Stimulated activated naive CD4-positive, alpha-beta T cell treated with Interleukin-2 at 50 U/mL for 16 hours (primary cell): ENCODE measurements at regions not wholly inside any gene's neighbourhood (a gene's known extent, or its start where the extent isn't known, plus 50 kb on each side); places are given as distances from the start of the nearest gene placed in this dataset.

Experiments used
- DNase-seq: peaks from one replicate; lab custom pipeline; 2025; lab: John Stamatoyannopoulos, UW

DNA sequence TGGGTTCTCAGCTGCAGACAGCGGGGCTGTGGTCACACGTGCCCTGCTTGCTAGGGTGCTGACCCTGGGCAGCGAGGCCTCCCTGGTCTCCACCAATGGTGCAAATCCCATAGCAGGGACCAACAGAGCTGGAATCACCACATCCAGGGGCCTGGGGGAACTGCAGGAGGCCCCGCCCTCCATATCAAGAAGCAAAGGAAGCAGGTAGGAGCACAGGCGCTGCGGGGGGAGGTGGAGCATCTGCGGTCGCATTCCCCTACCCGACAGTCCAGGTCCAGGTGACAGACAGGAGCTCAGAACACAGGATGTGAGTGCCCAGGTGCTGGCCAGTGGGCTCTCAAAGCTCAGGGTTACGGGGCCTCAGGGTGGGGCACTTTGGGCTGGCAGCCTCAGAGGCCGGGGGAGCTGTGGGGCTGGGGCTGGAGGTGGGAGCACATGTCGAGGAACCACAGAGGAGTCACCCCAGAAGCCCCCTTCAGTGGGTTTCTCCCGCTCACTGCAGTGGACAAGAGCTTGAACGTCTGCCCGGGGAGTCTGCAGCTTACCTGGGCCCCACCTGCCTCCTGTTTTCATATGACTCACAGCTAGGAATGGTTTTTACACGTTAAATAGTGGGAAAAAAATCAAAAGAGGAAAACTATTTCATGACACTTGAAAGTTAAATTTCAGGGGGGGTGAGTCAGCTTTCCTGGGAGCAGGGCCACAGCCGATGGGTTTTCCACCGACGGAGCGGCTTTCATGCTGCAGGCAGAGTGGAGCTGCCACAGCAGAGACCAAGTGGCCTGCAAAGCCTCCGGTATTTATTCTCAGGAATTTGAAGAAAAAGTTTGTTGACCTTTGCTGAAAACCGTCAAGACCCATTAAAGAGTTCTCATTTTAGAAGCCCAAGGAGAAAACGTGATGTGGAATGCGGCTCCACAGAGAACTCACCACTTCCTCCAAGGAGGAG is 148.7 kb upstream of the PPP2R2D start:
- DNase-seq: no peak

DNA sequence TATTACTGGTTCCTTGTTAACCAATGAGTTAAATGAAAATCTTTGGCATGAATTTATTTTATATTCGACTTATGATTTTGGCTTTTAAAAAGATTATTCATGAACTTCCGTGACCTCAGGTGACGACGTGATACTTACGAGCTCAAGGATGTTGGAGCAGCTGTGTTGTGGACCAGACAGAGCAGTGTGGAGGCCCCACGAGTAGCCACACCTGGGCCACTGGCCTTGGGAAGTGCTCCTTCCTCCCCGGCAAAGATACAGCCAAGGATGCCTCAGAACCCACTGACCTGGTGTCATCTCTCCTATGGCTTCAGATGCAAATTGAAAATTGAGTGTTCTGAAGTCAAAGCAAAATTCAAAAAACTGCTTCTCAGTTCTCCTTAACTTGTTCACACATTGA is 147.5 kb upstream of the PPP2R2D start:
- DNase-seq: no peak

DNA sequence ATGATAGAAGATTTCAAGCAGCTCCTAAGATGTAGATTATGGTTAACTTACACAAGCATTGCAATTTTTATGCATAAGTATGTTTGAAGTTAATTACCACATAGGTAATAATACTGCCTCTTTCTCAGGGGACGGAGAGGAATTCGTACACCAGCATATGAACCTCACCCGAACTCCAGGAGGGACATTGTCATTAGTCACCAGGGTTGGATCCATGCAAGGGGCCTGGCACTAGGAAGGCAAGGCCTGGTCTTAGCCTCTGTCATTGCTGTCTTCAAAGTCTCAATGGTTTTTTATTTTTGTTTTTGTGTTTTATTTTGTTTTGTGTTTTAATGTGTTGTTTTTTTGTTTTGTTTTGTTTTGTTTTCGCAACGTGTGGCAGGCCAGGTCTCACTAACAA is 145.6 kb upstream of the PPP2R2D start:
- DNase-seq: no peak

DNA sequence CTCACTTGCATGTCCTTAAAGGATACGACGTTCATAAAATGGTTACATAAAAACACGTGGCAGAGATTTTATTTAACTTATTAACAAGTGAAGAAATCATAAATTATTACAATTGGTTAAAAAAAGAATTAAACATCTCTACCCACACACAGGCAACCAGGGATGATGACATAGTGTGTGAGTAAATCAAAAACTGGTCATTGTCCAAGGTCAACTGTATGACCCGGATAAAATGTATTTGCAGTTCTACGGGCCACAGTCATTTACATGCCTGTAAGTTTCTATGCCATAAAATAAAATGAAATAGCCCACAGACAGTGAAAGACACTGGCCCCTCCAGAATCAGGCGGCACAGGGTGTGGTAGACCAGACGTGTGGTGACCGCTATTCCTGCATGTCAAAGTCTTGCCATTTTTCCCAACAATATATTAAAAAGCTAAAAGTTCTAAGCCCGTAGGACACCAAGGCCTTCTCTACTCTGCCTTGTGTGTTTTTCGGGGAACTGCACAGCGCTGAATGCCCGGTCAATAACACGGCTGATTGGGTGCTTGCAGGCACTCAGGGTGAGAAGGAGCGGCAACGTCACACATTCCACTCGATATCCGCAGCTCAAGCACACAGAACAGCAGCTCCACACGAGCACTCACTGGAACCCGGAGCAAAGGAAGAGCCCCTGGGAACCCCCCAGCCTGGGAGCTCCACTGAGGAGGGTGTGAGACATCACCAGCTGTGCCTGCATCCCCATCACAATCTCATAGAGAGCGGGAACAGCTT is 143.3 kb upstream of the PPP2R2D start:
- no peak for DNase-seq

DNA sequence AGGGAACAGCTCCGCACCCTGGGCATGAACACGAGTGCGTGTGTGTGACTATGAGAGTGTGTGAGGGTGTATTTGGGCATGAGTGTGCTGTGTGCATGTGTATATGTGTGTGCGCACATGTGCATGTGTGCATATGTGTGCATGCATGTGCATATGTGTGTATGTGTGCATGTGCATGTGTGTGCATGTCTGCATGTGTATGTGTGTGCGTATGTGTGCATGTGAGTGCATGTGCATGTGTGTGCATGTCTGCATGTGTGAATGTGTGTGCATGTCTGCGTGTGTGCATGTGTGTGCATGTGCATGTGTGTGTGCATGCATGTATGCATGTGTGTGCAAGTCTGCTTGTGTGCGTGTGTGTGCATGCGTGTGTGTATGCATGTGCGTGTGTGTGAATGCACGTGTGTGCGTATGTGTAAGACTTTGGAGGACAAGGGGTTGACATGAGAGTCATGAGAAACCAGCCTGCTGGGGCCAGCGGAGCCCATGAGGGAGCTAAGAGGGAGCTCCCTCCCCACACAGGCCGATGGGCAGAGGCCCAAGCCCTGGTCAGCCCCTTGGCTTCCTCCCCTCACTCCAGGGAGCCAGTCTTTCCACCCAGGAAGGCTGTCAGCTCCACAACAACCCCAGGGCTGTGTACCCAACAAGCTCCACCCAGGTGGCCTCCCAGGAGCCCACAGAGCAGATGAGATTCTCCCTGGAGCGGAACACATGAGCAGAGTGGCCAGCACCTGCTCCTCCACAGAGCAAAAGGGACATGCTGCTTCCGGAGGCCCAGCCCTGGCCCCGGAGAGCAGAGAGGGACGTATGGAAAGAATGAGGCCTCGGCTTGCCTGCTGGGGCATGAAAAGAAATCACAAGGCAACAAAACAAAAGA is 142.5 kb upstream of the PPP2R2D start:
- no peak for DNase-seq

DNA sequence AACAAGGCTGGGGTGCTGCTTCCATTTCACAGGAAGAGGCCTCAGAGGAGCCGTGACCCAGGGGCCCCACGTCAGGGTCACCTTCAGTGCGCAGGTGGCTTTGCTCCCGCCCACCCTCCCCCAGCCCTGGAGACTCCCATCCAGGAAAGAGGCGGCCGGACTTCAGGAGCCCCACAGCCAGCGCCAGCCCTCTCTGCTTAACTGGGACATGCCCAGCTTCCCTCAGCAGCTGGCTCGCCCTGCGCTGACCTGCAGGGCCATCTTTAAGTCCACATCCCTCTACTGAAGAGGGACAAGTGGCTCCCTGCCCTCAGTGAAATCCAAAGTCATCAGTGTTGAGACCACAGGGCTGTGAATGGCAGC is 141.9 kb upstream of the PPP2R2D start:
- DNase-seq: no peak

DNA sequence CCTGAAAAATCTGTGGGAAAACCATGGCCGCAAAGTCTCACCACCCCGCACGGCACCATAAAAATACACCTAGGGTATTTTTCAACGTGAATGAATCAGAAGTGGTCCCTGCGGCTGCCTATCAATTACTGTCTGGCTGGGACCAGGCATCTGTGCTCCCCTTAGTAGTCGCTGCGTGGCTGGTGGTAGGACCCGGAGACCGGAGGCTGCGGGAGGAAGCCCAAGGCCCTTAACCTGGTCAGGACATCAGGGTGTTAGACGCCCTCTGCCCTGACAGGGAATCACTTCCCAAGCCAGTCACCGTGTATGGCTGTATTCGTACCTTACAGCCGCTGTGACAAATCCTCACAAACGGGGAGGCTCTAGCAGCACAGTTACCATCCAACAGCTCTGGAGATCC is 141.5 kb upstream of the PPP2R2D start:
- DNase-seq: no peak

DNA sequence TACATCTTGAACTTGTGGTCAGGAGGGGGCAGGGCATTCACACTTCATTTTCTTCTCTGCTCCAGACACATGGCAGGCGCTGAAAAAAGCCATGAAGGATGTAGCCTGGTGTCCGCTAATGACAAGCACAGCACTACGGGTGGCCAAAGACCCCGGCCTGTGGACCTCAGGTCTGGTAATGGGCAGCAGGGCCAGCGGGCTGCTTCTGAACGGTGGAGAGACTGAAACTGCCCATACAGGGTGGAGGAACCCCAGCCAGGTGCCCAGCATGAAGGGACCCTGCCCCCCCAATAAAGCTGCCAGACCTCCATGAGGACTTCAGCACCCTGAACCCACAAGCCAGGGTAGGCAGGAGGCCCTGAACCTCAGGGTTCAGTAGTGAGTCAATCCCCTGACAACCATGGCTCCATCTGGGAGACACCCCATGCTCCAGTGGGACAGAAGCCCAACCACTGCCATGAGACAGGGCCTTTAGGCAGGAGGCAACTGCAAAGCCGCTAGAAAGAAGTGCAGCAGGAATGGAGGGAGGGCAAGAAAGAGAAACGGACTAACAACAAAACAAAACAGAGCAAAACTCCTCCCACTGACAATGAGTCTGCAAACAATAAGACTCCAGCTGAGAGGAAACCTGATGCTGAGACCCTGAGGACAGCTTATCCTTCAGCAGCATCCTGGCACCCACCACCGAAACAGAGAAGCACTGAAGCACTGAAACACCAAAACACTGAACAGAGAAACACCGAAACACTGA is 140.2 kb upstream of the PPP2R2D start:
- DNase-seq: no peak

DNA sequence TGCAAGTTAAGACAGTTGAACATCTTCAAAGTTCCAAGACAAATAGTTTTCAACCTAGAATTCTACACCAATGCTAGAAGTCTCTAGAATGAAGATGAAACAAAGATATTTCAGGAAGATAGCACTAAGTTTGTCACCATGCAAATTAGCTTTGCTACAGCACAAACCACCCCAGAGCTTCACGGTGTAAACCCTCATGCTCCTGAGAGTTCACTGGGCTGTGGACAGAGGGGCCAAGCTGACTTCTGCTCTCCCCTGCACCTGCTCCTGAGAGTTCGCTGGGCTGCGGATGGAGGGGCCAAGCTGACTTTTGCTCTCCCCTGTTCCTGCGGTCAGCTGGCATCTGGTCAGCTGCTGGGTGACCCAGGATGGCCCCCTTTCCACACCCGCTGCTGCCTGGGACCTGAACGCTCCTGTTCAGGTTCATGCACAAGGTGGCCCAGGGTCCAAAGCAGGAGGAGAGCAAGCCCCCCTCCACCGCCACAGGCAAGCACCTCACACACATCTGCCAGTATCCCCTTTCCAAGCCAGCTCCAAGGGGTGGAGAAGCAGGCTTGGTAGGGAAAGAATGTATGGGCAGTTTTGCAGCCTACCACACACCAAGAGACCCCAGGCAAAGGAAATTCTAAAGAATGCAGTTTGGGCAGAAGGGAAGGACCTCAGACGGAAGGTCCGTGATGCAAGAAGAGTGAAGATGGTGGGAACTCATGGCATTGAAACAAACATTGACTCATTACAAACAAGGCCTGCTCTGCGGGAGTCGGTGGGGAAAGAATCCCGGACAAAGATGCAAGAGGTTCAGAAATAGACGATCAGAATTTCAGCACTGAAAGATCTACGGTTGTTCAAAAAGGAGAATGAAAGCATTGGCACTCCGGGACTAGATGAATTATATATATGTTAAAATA is 137.8 kb upstream of the PPP2R2D start:
- DNase-seq: no peak

DNA sequence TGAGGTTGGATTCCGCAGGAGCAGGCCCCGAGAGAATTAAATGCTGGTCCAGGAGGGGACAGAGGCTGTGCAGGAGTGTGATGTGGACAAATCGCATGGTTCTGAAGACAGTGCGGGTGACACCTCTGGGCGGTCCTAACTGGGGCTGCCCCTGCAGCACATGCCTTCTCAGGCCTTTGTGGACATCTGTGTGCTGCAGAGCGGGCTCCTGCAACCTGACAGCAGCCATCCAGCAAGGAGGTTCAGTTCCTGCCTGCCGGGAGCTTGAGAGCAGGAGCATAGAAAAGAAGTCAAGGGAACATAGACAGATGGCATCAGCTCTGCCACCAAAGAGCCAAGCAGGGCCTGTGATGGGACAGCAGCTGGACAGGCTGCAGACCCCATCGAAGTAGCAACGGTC is 135.9 kb upstream of the PPP2R2D start:
- no peak for DNase-seq

DNA sequence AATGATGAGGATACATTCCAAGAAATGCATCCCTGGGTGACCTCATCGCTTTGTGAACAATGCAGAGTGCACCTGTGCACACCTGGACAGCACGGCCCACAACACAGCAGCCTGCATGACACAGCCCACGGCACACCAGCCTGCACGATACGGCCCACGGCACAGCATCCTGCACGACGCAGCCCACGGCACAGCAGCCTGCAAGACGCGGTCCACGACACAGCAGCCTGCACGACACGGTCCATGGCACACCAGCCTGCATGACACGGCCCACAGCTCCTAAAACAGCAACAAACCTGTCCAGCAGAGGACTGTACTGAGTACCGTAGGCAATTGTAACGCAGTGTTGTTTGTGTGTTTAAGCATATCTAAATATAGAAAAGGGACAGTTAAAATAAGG is 134.7 kb upstream of the PPP2R2D start:
- DNase-seq: no peak

DNA sequence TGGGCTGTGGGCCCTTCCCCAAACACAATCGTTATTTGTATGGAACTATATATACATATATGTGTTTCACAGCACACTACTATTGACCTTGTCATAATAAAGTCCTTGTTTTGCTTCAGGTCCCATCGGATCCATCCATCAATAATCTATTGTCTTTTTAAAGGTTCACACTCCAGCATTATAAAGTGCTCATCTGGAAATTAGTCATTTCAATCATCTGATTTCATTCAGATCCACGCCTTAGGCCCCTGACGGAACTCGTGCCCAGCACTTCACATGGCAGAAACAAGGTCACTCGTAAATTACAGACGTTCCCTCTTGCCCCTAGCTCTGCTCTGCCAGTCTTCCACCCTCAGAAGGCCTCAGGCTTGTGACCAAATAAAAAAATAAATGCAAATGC is 133.1 kb upstream of the PPP2R2D start:
- DNase-seq: no peak

DNA sequence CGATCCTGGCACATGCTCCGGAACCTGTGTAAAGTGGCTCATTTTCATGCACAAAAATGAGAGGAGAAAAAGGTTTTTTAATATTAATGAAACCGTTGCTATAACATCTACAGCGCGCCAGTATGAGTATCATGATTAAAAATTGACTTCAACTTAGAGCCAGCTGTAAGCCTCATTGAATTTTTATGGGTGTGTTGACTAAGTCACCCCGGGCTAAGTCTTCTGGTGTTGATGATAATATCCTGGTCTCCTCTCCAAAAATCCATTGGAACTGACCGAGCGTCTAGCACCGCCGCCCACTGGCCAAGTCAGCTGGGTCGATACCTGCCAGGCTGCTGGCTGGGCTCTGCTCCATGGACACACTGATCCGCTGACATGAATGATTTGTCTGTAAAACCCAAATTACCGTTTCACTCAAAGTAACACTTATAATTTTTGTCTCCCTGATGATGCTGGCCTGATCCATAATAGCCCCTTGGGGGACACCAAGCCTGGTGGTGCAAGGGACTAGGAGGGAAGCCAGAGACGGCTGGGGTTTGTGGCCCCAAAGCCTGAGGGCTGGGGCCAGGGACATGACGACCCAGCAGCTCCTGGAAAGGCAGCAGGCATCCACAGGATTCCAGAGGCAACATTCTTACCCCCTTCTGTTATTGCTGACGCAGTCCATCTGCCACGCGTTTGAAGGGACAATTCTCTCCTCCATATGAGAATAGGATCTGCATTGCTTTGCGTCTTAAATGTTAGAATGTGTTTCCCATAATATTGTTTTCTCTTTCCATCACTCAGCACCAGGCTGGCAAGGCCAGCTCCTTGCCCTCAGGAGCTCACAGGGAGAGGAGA is 131.0 kb upstream of the PPP2R2D start:
- DNase-seq: no peak

DNA sequence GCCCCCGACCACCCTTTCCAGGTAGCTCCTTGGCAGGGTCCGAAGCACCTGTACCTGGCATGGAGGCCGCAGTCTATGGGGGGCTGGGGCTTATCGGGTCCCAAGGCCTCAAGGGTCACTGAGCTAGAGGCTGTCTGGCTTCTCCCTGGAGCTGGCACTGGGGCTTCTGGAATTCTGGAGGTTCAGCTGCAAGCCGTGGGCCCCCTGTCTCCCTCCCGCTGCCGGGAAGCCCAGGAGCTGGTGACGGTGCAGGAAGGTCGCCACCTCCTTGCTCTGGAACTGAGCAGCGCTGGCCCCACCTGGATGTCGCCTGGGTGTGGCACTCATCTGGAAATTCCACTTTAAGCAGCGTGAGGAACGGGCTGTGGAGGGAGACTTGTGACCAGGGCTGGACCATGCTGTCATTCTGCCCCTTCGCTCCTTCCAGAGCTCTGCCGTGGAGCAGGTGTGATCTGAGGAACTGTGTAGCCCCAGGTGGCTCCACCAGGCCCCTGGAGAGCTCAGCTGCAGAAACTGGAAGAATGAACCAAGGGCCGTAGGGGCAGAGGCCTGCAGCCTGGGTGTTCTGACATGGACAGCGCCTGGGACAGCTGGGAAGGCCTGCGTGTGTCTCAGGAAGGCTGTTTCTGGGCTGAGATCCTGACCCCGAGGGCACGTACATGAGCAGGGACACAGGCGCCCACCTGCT is 129.7 kb upstream of the PPP2R2D start:
- no peak for DNase-seq

DNA sequence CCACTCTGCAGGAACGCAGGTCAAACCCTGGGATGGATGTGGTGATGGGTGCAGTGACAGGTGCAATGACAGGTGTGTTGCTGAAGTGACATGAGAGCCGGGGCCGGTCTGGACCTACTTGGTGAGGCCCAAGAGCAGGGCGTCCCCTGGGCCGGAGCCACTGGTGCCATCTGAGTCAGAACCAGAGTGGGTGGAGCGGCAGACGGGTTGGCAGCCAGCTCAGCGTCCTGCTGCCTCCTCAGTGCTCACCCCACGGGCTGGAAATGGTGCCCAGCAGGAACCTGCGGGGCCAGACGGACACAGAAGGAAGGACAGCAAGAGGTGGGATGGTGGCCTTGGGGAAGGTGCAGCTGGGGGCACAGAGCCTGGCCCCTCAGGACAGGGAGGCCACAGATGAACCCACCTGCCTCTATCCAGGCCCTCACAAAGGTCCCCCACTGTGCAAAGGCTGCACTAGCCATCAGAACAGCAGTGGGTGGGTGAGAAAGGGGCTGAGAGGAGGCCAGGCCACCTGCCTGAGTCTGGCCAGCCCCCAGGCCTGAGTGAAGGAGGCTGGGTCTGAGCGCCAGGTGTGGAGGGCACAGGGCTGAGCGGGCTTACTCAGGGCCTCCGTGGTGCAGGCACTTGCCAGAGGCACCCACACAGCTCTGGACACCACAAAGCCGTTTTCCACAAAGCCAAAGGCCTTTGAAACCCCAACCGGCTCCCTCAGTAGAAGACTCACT is 129.0 kb upstream of the PPP2R2D start:
- DNase-seq: no peak

DNA sequence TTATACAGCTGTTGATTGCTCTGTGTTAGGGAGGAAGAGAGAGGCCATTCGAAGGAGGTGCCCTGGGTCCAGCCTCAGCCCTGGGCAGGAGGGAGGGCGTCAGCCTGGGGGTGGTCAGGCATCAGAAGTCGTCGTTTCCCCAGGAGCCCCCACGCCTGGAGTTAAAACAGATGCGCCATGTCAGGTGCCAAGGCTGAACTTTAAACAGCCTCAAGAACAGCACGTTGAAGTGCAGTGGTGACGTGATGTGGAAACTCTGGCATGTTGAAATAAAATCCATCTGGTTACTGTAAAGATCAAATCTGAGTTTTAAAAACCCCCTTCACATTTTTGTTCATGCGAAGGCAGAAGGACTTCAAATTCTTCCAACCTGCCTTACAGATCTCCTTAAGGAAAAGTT is 128.4 kb upstream of the PPP2R2D start:
- DNase-seq: no peak

DNA sequence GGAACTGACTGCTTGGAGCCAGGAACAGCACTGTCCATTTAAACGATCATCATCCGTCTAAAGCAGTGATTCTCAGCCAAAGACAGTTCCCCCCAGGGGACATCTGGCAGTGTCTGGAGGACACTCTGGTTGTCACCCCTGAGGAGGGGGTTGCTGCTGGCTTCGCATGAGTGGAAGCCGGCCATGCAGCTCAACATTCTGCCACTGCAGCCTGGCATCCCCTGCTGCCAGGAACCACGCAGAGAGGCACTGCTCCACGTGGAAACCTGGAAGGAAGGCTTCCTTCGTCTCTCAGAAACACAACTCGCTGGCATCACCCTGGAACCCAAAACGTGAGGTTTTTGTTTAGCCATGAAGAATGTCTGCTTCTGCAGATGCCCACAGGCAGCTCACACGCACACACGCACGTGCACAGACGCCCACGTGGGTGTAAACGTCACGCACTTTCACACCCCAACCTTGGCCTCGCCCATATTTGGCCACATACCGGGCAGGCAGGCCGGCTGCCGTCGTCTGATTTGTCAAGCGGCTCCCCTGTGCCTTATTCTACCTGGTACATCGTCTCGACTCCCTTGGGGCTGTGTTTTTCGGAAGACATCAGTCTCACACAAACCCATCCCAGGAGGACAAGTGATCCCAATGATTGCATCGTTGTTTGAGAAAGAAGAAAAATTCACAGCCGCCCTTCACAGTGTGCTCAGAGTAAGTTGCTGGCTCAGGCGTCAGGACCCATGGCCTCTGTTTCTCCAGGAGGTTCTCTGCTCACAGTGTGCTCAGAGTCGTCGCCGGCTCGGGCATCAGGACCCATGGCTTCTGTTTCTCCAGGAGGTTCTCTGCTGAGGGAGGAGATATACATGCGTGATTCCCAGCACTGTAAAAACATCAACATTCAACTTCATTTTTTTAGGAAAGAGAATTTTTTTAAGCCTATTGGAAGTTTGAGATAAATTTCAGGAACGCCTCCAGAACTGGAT is 127.2 kb upstream of the PPP2R2D start:
- no peak for DNase-seq
